ENCODE measurements at regions not wholly inside any gene's neighbourhood (a gene's known extent, or its start where the extent isn't known, plus 50 kb on each side); places are given as distances from the start of the nearest gene placed in this dataset.

- Histone ChIP-seq H3K4me1 (ENCODE audit: insufficient read depth) (no peaks in the 10 kb centered on the region), H3K27ac (no peak overlapping the region), H3K4me3 (no peak overlapping the region), H3K9me2 (replicated peaks; ENCODE audit: insufficient read depth) (no peaks in the 10 kb centered on the region), H3K4me2 (no peak overlapping the region), H3K79me2 (no peaks in the 10 kb centered on the region), H3K36me3 (replicated peaks; ENCODE audit: insufficient read depth, low read depth) (no peaks in the 10 kb centered on the region), H3K9me3 (ENCODE audit: low read depth) (no peaks in the 10 kb centered on the region), H4K20me1 (ENCODE audit: insufficient read depth, poor library complexity, severe bottlenecking) (no peaks in the 10 kb centered on the region), H3K27me3 (no peaks in the 10 kb centered on the region), H2AFZ (no peak overlapping the region)
- DNase-seq (ENCODE audit: low spot score), result no peak
- TF ChIP-seq EZH2 (IDR thresholded peaks at IDR 0.05; ENCODE audit: borderline replicate concordance), result no peak
- TF ChIP-seq EZH2phosphoT487 (IDR thresholded peaks at IDR 0.05; ENCODE audit: low read depth, severe bottlenecking, unreplicated experiment), result no peak
- no peak for TF ChIP-seq CTCF (IDR thresholded peaks at IDR 0.05; ENCODE audit: poor library complexity)
- WGBS (ENCODE audit: low lambda C conversion rate, missing lambda C conversion rate), result 82% methylated on average over 1 of the region's 1 CpG
Observed at GRCh38 chr12:47442310-47442709, 263.5 kb downstream of the RPAP3 start.

GRCh38 chr12:47441490-47441889 lies 264.3 kb downstream of the RPAP3 start:
- TF ChIP-seq CTCF (IDR thresholded peaks at IDR 0.05; ENCODE audit: poor library complexity), result no peak
- TF ChIP-seq EZH2 (IDR thresholded peaks at IDR 0.05; ENCODE audit: borderline replicate concordance), result no peak
- TF ChIP-seq EZH2phosphoT487 (IDR thresholded peaks at IDR 0.05; ENCODE audit: low read depth, severe bottlenecking, unreplicated experiment), result no peak
- Histone ChIP-seq H3K4me2 (no peak overlapping the region), H3K4me1 (ENCODE audit: insufficient read depth) (no peaks in the 10 kb centered on the region), H4K20me1 (ENCODE audit: insufficient read depth, poor library complexity, severe bottlenecking) (no peaks in the 10 kb centered on the region), H3K36me3 (replicated peaks; ENCODE audit: insufficient read depth, low read depth) (no peaks in the 10 kb centered on the region), H3K9me2 (replicated peaks; ENCODE audit: insufficient read depth) (no peaks in the 10 kb centered on the region), H3K27me3 (no peaks in the 10 kb centered on the region), H2AFZ (no peak overlapping the region), H3K4me3 (no peak overlapping the region), H3K27ac (no peak overlapping the region), H3K79me2 (no peaks in the 10 kb centered on the region), H3K9me3 (ENCODE audit: low read depth) (no peaks in the 10 kb centered on the region)
- no peak for DNase-seq (ENCODE audit: low spot score)
- WGBS (ENCODE audit: low lambda C conversion rate, missing lambda C conversion rate), result 72% methylated on average over 1 of the region's 1 CpG

GRCh38 chr12:47438175-47438574 lies 267.7 kb downstream of the RPAP3 start:
- 38% methylated on average over 1 of the region's 1 CpG for WGBS (ENCODE audit: low lambda C conversion rate, missing lambda C conversion rate)

More at GRCh38 chr12:47438175-47438574, 267.7 kb downstream of the RPAP3 start:
- Histone ChIP-seq H3K4me2 (no peak overlapping the region), H3K4me3 (no peak overlapping the region), H3K9me3 (ENCODE audit: low read depth) (no peaks in the 10 kb centered on the region), H3K4me1 (ENCODE audit: insufficient read depth) (no peaks in the 10 kb centered on the region), H2AFZ (no peak overlapping the region), H3K27ac (no peak overlapping the region), H4K20me1 (ENCODE audit: insufficient read depth, poor library complexity, severe bottlenecking) (no peaks in the 10 kb centered on the region), H3K27me3 (no peaks in the 10 kb centered on the region), H3K36me3 (replicated peaks; ENCODE audit: insufficient read depth, low read depth) (no peaks in the 10 kb centered on the region), H3K9me2 (replicated peaks; ENCODE audit: insufficient read depth) (no peaks in the 10 kb centered on the region), H3K79me2 (no peaks in the 10 kb centered on the region)
- no peak for DNase-seq (ENCODE audit: low spot score)
- TF ChIP-seq EZH2phosphoT487 (IDR thresholded peaks at IDR 0.05; ENCODE audit: low read depth, severe bottlenecking, unreplicated experiment) (no peak), EZH2 (IDR thresholded peaks at IDR 0.05; ENCODE audit: borderline replicate concordance) (no peak), CTCF (IDR thresholded peaks at IDR 0.05; ENCODE audit: poor library complexity) (no peak)
